H9 (cell line): ENCODE measurements at regions not wholly inside any gene's neighbourhood (a gene's known extent, or its start where the extent isn't known, plus 50 kb on each side); places are given as distances from the start of the nearest gene placed in this dataset.

ENCODE experiments used
- DNase-seq: peaks from one replicate; pipeline ENCODE4 v3.0.0-alpha.2; 2017
- H2AFZ ChIP-seq: one replicate; pipeline ENCODE4 v1.6.1; 2013; ENCODE audit warnings: mild to moderate bottlenecking, low read length, control low read depth, moderate library complexity
- H2AK5ac ChIP-seq: 2 replicates; pipeline ENCODE4 v1.6.1; 2013; ENCODE audit warnings: low read length, control low read depth, mixed read lengths; ENCODE audit not compliant: insufficient read length
- H2BK120ac ChIP-seq: one replicate; pipeline ENCODE4 v1.6.1; 2013; ENCODE audit warnings: low read depth, mild to moderate bottlenecking, low read length, control low read depth, inconsistent platforms; ENCODE audit not compliant: poor library complexity, severe bottlenecking
- H2BK12ac ChIP-seq: 2 replicates; pipeline ENCODE4 v1.6.1; 2013; ENCODE audit warnings: low read length, control low read depth, mixed read lengths, low read depth; ENCODE audit not compliant: insufficient read length
- H2BK15ac ChIP-seq: 2 replicates; pipeline ENCODE4 v1.6.1; 2013; ENCODE audit warnings: low read depth, low read length, control low read depth
- H2BK20ac ChIP-seq: one replicate; pipeline ENCODE4 v1.6.1; 2013; ENCODE audit warnings: low read depth, mild to moderate bottlenecking, low read length, control low read depth, inconsistent platforms; ENCODE audit not compliant: poor library complexity, severe bottlenecking
- H2BK5ac ChIP-seq: 2 replicates; pipeline ENCODE4 v1.6.1; 2013; ENCODE audit warnings: low read length, control low read depth, mixed read lengths; ENCODE audit not compliant: insufficient read length
- H3K14ac ChIP-seq: 2 replicates; pipeline ENCODE4 v1.6.1; 2013; ENCODE audit warnings: low read length, control low read depth; ENCODE audit not compliant: insufficient read depth
- H3K18ac ChIP-seq: 2 replicates; pipeline ENCODE4 v1.6.1; 2013; ENCODE audit warnings: low read depth, mild to moderate bottlenecking, mixed read lengths, low read length, control low read depth; ENCODE audit not compliant: insufficient read length
- H3K23ac ChIP-seq: 2 replicates; pipeline ENCODE4 v1.6.1; 2013; ENCODE audit warnings: low read length, control low read depth, mixed read lengths, low read depth; ENCODE audit not compliant: insufficient read length
- H3K23me2 ChIP-seq: 2 replicates; pipeline ENCODE4 v1.6.1; 2013; ENCODE audit warnings: low read depth, mild to moderate bottlenecking, mixed read lengths, low read length, control low read depth; ENCODE audit not compliant: insufficient read length, poor library complexity, severe bottlenecking
- H3K27ac ChIP-seq: 2 replicates; pipeline ENCODE4 v1.5.1; 2013; ENCODE audit warnings: low read length, control low read depth, mixed read lengths, low read depth; ENCODE audit not compliant: insufficient read length
- H3K27me3 ChIP-seq: 2 replicates; pipeline ENCODE4 v1.6.1; 2013; ENCODE audit warnings: low read length, control low read depth, inconsistent platforms; ENCODE audit not compliant: insufficient read depth
- H3K4ac ChIP-seq: 2 replicates; pipeline ENCODE4 v1.6.1; 2013; ENCODE audit warnings: low read depth, mild to moderate bottlenecking, control low read depth, inconsistent platforms, low read length, moderate library complexity
- H3K4me1 ChIP-seq: 2 replicates; pipeline ENCODE4 v1.6.1; 2013; ENCODE audit warnings: low read length, control low read depth, inconsistent platforms; ENCODE audit not compliant: insufficient read depth
- H3K4me2 ChIP-seq: 2 replicates; pipeline ENCODE4 v1.6.1; 2013; ENCODE audit warnings: low read length, control low read depth, mixed read lengths; ENCODE audit not compliant: insufficient read length, insufficient read depth
- H3K56ac ChIP-seq: 2 replicates; pipeline ENCODE4 v1.6.1; 2013; ENCODE audit warnings: low read depth, mild to moderate bottlenecking, mixed read lengths, low read length, control low read depth; ENCODE audit not compliant: insufficient read length
- H3K79me1 ChIP-seq: 2 replicates; pipeline ENCODE4 v1.6.1; 2013; ENCODE audit warnings: low read depth, mild to moderate bottlenecking, moderate library complexity, low read length, control low read depth, inconsistent platforms; ENCODE audit not compliant: insufficient read depth, poor library complexity, severe bottlenecking
- H3K79me2 ChIP-seq: 2 replicates; pipeline ENCODE4 v1.6.1; 2013; ENCODE audit warnings: low read length, control low read depth, inconsistent platforms; ENCODE audit not compliant: insufficient read depth
- H3K9ac ChIP-seq: 2 replicates; pipeline ENCODE4 v1.6.1; 2013; ENCODE audit warnings: low read length, control low read depth, mixed read lengths; ENCODE audit not compliant: insufficient read length; ENCODE audit errors: extremely low read depth
- H3K9me3 ChIP-seq: one replicate; pipeline ENCODE4 v1.6.1; 2013; ENCODE audit warnings: low read depth, low read length, inconsistent platforms; ENCODE audit not compliant: control insufficient read depth
- H3T11ph ChIP-seq: one replicate; pipeline ENCODE4 v1.6.1; 2013; ENCODE audit warnings: mild to moderate bottlenecking, low read length, control low read depth, inconsistent platforms
- H4K20me1 ChIP-seq: one replicate; pipeline ENCODE4 v1.6.1; 2013; ENCODE audit not compliant: control insufficient read depth, insufficient read length, insufficient read depth
- H4K5ac ChIP-seq: 2 replicates; pipeline ENCODE4 v1.6.1; 2013; ENCODE audit warnings: low read depth, mild to moderate bottlenecking, mixed read lengths, low read length, control low read depth; ENCODE audit not compliant: insufficient read length
- H4K8ac ChIP-seq: replicated peaks from 2 replicates; pipeline ENCODE4 v1.6.1; 2013; ENCODE audit warnings: low read length, control low read depth, mixed read lengths, low read depth; ENCODE audit not compliant: insufficient read length
- H4K91ac ChIP-seq: 2 replicates; pipeline ENCODE4 v1.6.1; 2013; ENCODE audit warnings: low read depth, mild to moderate bottlenecking, moderate library complexity, mixed read lengths, low read length, control low read depth; ENCODE audit not compliant: insufficient read length
- H3K27ac Mint-ChIP-seq, 3 experiments: 2 replicates in 2 of 3; 3 replicates in 1 of 3; pipeline ENCODE4 v1.8.0; 2020 to 2021; ENCODE audit warnings: mixed read lengths in 3 of 3, mild to moderate bottlenecking in 1 of 3, moderate library complexity in 1 of 3
- H3K27me3 Mint-ChIP-seq: 2 replicates; pipeline ENCODE4 v1.8.0; 2021; ENCODE audit warnings: low read depth, mild to moderate bottlenecking, moderate library complexity, mixed read lengths
- H3K36me3 Mint-ChIP-seq, 3 experiments: 2 replicates in 2 of 3; 3 replicates in 1 of 3; pipeline ENCODE4 v1.8.0; 2020 to 2021; ENCODE audit warnings: low read depth in 3 of 3, mixed read lengths in 3 of 3; ENCODE audit not compliant: insufficient read depth in 1 of 3
- H3K4me1 Mint-ChIP-seq, 2 experiments: 2 replicates each; pipeline ENCODE4 v1.8.0; 2020; ENCODE audit warnings: mixed read lengths in 2 of 2
- H3K4me3 Mint-ChIP-seq, 2 experiments: 2 replicates in 1 of 2; 3 replicates in 1 of 2; pipeline ENCODE4 v1.8.0; 2020 to 2021; ENCODE audit warnings: mild to moderate bottlenecking in 2 of 2, mixed read lengths in 2 of 2, moderate library complexity in 1 of 2
- H3K9me3 Mint-ChIP-seq, 2 experiments: 2 replicates in 1 of 2; 3 replicates in 1 of 2; pipeline ENCODE4 v1.8.0; 2020; ENCODE audit warnings: mild to moderate bottlenecking in 2 of 2, mixed read lengths in 2 of 2, moderate library complexity in 1 of 2
- WGBS: extraction: QIAGEN DNeasy Blood & Tissue Kit; methylation state at CpG from one replicate; pipeline ENCODE4 v1.1.7; 2013; ENCODE audit warnings: missing lambda C conversion rate, low lambda C conversion rate, mixed read lengths; ENCODE audit not compliant: insufficient read length; ENCODE audit errors: extremely low coverage; 5-methylcytosine and 5-hydroxymethylcytosine counted together
- TF ChIP-seq, protein P1 (sequence below): fragments of 200-600 bp; sonication (generic); conservative IDR thresholded peaks from 3 replicates; pipeline ENCODE4 v1.8.0; 2021; ENCODE audit warnings: antibody characterized with exemption, mild to moderate bottlenecking

DNA sequence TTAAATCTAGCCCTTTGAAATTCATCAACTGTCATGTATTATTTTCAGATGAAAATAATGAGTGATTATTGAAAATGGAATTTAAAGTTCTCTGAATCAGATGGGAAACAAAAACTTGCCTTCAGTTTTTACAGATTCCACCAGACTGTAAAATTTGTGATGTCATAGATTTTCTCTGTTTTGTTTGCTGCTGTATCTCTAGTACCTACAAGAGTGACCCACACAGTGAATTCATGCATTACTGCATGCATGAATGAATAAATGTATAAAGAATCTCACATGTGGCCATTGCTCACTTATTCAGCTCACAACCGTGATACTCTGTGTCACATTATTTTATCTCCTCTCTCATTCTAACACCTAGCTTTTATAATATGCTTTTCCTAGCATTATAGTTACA is 532.2 kb upstream of the AGA start:
- no CpG with 5 or more reads among the region's 1 CpG for WGBS
- no peak overlapping the region for H2BK15ac ChIP-seq
- H3K9ac ChIP-seq, result no peak overlapping the region
- H3K4ac ChIP-seq, result no peak overlapping the region
- H3K27me3 Mint-ChIP-seq, result no peaks in the 10 kb centered on the region
- no peak overlapping the region for H3K27ac Mint-ChIP-seq
- no peak overlapping the region for H2AK5ac ChIP-seq
- no peak overlapping the region for H4K91ac ChIP-seq
- no peaks in the 10 kb centered on the region for H3K79me1 ChIP-seq
- no peak overlapping the region for H2BK5ac ChIP-seq
- H3K23ac ChIP-seq, result no peak overlapping the region
- H3K79me2 ChIP-seq, result no peaks in the 10 kb centered on the region
- no peak overlapping the region for H2BK12ac ChIP-seq
- TF ChIP-seq, protein P1, sequence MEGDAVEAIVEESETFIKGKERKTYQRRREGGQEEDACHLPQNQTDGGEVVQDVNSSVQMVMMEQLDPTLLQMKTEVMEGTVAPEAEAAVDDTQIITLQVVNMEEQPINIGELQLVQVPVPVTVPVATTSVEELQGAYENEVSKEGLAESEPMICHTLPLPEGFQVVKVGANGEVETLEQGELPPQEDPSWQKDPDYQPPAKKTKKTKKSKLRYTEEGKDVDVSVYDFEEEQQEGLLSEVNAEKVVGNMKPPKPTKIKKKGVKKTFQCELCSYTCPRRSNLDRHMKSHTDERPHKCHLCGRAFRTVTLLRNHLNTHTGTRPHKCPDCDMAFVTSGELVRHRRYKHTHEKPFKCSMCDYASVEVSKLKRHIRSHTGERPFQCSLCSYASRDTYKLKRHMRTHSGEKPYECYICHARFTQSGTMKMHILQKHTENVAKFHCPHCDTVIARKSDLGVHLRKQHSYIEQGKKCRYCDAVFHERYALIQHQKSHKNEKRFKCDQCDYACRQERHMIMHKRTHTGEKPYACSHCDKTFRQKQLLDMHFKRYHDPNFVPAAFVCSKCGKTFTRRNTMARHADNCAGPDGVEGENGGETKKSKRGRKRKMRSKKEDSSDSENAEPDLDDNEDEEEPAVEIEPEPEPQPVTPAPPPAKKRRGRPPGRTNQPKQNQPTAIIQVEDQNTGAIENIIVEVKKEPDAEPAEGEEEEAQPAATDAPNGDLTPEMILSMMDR, result no peak
- no peaks in the 10 kb centered on the region for H3K36me3 Mint-ChIP-seq
- no peaks in the 10 kb centered on the region for H3K4me1 Mint-ChIP-seq
- no peak overlapping the region for H2AFZ ChIP-seq
- no peak overlapping the region for H3T11ph ChIP-seq
- no peaks in the 10 kb centered on the region for H3K9me3 ChIP-seq
- no peak overlapping the region for H3K4me3 Mint-ChIP-seq
- no peaks in the 10 kb centered on the region for H3K9me3 Mint-ChIP-seq
- no peak overlapping the region for H4K8ac ChIP-seq
- H3K4me2 ChIP-seq, result no peak overlapping the region
- no peaks in the 10 kb centered on the region for H3K23me2 ChIP-seq
- no peak overlapping the region for H2BK20ac ChIP-seq
- H3K18ac ChIP-seq, result no peak overlapping the region
- H2BK120ac ChIP-seq, result no peak overlapping the region
- H3K27me3 ChIP-seq, result no peaks in the 10 kb centered on the region
- no peak overlapping the region for H3K14ac ChIP-seq
- H4K20me1 ChIP-seq, result no peaks in the 10 kb centered on the region
- H3K56ac ChIP-seq, result no peak overlapping the region
- no peak overlapping the region for H3K27ac ChIP-seq
- H3K4me1 ChIP-seq, result no peaks in the 10 kb centered on the region
- no peak overlapping the region for H4K5ac ChIP-seq
- no peak for DNase-seq
